ENCODE measurements at regions not wholly inside any gene's neighbourhood (a gene's known extent, or its start where the extent isn't known, plus 50 kb on each side); places are given as distances from the start of the nearest gene placed in this dataset.

DNA sequence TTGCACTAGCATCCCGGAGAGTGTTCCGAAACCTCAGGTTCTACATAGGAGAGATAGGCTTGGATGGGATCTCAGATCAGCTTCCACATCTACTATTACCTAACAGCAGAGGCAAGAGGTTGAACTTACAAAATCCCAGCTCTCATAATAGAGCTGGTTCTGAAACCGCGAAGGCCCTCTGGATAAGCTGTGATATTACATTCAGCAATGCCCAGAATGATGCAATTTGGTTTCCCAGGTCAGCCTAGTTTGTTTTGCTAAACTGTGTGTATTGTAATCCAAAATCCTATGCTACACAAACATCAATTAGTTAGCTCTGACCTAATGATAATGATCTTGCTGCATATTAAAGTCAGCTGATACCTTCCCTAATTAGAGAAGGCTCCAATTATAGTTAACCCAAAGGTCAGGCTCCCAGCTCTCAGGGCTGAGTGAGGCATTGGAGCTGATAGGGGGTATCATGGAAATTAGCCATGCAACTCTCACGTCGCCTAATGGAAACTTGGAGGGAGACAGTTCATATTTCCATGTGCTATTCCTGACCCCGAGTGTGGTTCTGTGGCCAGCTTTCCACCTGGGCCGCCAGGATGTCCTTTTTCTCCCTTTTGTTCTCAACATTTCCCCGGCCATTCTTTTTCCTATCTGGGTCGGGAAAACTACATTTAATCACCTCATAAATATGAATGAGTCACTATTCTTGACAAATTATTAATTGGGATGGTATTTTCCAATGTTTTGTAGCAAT, 278.4 kb upstream of the IRX1 start (continued):
- no peak for TF ChIP-seq TAF7 (optimal IDR thresholded peaks at IDR 0.05; ENCODE audit: borderline replicate concordance, low read depth, low read length)
- TF ChIP-seq ASH2L (IDR thresholded peaks at IDR 0.05; ENCODE audit: low read length): no peak
- no peak for TF ChIP-seq HDAC6 (IDR thresholded peaks at IDR 0.05; ENCODE audit: low read depth, low read length)
- TF ChIP-seq SUZ12 (IDR thresholded peaks at IDR 0.05; ENCODE audit: low read length): no peak
- no peak for TF ChIP-seq CHD2 (IDR thresholded peaks at IDR 0.05; ENCODE audit: low read length)
- TF ChIP-seq EZH2 (IDR thresholded peaks at IDR 0.05; ENCODE audit: low read depth, low read length, severe bottlenecking): no peak
